ENCODE measurements at regions not wholly inside any gene's neighbourhood (a gene's known extent, or its start where the extent isn't known, plus 50 kb on each side); places are given as distances from the start of the nearest gene placed in this dataset.

DNA sequence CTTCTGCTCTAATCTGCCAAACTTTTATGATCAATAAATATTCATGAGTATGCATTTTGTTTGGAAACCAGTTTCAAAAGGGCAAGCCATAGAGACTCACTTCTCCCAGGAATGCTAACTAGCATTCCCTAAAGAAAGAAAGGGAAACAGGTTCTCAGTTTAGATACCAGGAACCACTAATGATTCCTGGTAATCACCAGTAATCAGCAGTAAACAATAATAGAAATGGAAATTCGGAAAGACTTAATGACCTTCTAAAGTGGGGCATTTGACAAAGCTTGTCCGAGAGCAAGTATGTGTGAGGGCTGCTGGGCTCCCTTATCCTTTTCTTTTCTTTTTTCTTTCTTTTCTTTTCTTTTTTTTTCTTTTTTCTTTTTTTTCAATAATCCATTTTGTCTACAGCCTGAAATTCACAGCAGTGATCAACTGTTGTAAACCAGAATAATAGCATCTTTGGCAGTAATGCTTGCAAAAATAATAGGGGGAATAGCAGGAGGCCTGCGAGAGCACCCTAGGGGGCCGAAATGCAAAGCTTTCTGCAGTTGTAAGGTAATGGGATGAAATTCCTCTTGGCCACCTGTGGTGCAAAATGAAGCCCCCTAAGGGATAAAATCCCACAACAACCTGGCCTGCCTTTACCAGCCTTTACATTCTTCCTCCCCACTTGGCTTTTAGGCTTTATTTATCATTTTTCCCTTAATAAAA lies 253.2 kb downstream of the ZPLD1 start:
- H3K4me3 Mint-ChIP-seq (ENCODE audit: unreplicated experiment) = no peak overlapping the region
- TF ChIP-seq, protein P1, sequence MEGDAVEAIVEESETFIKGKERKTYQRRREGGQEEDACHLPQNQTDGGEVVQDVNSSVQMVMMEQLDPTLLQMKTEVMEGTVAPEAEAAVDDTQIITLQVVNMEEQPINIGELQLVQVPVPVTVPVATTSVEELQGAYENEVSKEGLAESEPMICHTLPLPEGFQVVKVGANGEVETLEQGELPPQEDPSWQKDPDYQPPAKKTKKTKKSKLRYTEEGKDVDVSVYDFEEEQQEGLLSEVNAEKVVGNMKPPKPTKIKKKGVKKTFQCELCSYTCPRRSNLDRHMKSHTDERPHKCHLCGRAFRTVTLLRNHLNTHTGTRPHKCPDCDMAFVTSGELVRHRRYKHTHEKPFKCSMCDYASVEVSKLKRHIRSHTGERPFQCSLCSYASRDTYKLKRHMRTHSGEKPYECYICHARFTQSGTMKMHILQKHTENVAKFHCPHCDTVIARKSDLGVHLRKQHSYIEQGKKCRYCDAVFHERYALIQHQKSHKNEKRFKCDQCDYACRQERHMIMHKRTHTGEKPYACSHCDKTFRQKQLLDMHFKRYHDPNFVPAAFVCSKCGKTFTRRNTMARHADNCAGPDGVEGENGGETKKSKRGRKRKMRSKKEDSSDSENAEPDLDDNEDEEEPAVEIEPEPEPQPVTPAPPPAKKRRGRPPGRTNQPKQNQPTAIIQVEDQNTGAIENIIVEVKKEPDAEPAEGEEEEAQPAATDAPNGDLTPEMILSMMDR (IDR thresholded peaks at IDR 0.05; ENCODE audit: insufficient read depth in 1 of 2, low read depth in 1 of 2, low read length in 1 of 2, severe bottlenecking in 1 of 2, unreplicated experiment in 1 of 2) = no peak
- Histone ChIP-seq H3K9me3 (no peaks in the 10 kb centered on the region; the same call in 1 of the 2 replicates), H3K27me3 (replicated peaks; ENCODE audit: control insufficient read depth, insufficient read depth, low read length) (no peaks in the 10 kb centered on the region), H3K4me3 (ENCODE audit: low read depth, low read length) (no peak overlapping the region), H3K4me1 (no peaks in the 10 kb centered on the region), H3K36me3 (ENCODE audit: control insufficient read depth, insufficient read depth, low read length) (no peaks in the 10 kb centered on the region)
- no peaks in the 10 kb centered on the region for H3K4me1 Mint-ChIP-seq (ENCODE audit: low read depth, unreplicated experiment)
- no peaks in the 10 kb centered on the region for H3K27me3 Mint-ChIP-seq (ENCODE audit: insufficient read depth, unreplicated experiment)
- ChIA-PET CTCF (no interaction called here), POLR2A (no interaction called here)
- no peak for DNase-seq
- H3K9me3 Mint-ChIP-seq (ENCODE audit: unreplicated experiment) = peaks cover 7% of the 10 kb centered on the region
- H3K36me3 Mint-ChIP-seq (ENCODE audit: insufficient read depth, unreplicated experiment) = no peaks in the 10 kb centered on the region
- no TSS peak for BruUV-seq (replicated peaks)
- intact Hi-C loops (cut with micrococcal nuclease; ENCODE audit: unreplicated experiment) = no loop called here
- no peak overlapping the region for H3K27ac Mint-ChIP-seq (ENCODE audit: unreplicated experiment)

DNA sequence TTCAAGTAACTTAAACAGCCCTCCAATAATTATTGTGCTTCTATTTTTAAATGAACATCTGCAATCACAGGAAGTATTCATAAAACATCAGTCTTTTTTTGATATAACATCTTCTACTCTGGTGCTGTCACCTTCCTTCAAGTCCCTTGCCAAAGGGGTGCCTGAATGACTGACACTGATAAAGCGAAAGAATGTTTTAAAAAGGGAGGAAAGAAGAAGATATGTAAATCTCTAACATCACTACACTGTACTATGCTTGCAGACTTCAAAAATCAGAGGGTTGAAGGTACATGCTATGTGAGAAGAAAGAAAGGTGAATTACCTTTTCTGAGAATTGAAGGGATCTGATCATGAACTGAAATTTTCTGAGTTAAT lies 253.7 kb downstream of the ZPLD1 start:
- TF ChIP-seq, protein P1 (IDR thresholded peaks at IDR 0.05; ENCODE audit: insufficient read depth in 1 of 2, low read depth in 1 of 2, low read length in 1 of 2, severe bottlenecking in 1 of 2, unreplicated experiment in 1 of 2) = no peak
- BruUV-seq (replicated peaks) = no TSS peak
- H3K9me3 Mint-ChIP-seq (ENCODE audit: unreplicated experiment) = peaks cover 7% of the 10 kb centered on the region
- intact Hi-C loops (cut with micrococcal nuclease; ENCODE audit: unreplicated experiment) = no loop called here
- no peak for DNase-seq
- no peak overlapping the region for H3K4me3 ChIP-seq (ENCODE audit: low read depth, low read length)
- no peaks in the 10 kb centered on the region; the same call in 1 of the 2 replicates for H3K9me3 ChIP-seq
- H3K27me3 ChIP-seq (replicated peaks; ENCODE audit: control insufficient read depth, insufficient read depth, low read length) = no peaks in the 10 kb centered on the region
- no peak overlapping the region for H3K4me3 Mint-ChIP-seq (ENCODE audit: unreplicated experiment)
- H3K4me1 ChIP-seq = no peaks in the 10 kb centered on the region
- H3K27me3 Mint-ChIP-seq (ENCODE audit: insufficient read depth, unreplicated experiment) = no peaks in the 10 kb centered on the region
- H3K27ac Mint-ChIP-seq (ENCODE audit: unreplicated experiment) = no peak overlapping the region
- no peaks in the 10 kb centered on the region for H3K36me3 ChIP-seq (ENCODE audit: control insufficient read depth, insufficient read depth, low read length)
- H3K36me3 Mint-ChIP-seq (ENCODE audit: insufficient read depth, unreplicated experiment) = no peaks in the 10 kb centered on the region
- ChIA-PET POLR2A (no interaction called here), CTCF (no interaction called here)
- no peaks in the 10 kb centered on the region for H3K4me1 Mint-ChIP-seq (ENCODE audit: low read depth, unreplicated experiment)

DNA sequence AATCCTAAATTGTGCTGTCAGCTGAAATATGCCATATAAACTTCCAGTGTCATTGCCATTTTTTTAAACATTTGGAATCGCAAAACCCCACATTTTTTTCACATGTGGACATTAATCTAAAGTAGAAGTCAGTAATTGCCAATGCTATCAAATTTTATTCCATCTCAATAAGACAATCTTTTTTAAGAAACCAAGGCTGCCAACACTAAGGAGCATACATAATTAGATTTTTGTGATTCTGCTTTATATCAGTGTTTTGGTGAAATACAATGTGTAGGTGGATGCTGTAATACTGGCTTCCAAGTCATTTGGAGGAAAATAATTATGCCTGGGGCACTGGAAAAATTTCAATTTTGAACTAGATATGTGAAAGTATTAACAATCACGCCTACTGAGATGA lies 256.7 kb downstream of the ZPLD1 start:
- no peaks in the 10 kb centered on the region for H3K27me3 Mint-ChIP-seq (ENCODE audit: insufficient read depth, unreplicated experiment)
- H3K4me1 Mint-ChIP-seq (ENCODE audit: low read depth, unreplicated experiment) = no peaks in the 10 kb centered on the region
- Histone ChIP-seq H3K36me3 (ENCODE audit: control insufficient read depth, insufficient read depth, low read length) (no peaks in the 10 kb centered on the region), H3K4me1 (no peaks in the 10 kb centered on the region), H3K27me3 (replicated peaks; ENCODE audit: control insufficient read depth, insufficient read depth, low read length) (no peaks in the 10 kb centered on the region), H3K9me3 (no peaks in the 10 kb centered on the region; the same call in 1 of the 2 replicates), H3K4me3 (ENCODE audit: low read depth, low read length) (no peak overlapping the region)
- H3K36me3 Mint-ChIP-seq (ENCODE audit: insufficient read depth, unreplicated experiment) = no peaks in the 10 kb centered on the region
- no peak overlapping the region for H3K27ac Mint-ChIP-seq (ENCODE audit: unreplicated experiment)
- no peak overlapping the region for H3K4me3 Mint-ChIP-seq (ENCODE audit: unreplicated experiment)
- TF ChIP-seq, protein P1 (IDR thresholded peaks at IDR 0.05; ENCODE audit: insufficient read depth in 1 of 2, low read depth in 1 of 2, low read length in 1 of 2, severe bottlenecking in 1 of 2, unreplicated experiment in 1 of 2) = no peak
- intact Hi-C loops (cut with micrococcal nuclease; ENCODE audit: unreplicated experiment) = no loop called here
- H3K9me3 Mint-ChIP-seq (ENCODE audit: unreplicated experiment) = peaks cover 7% of the 10 kb centered on the region
- no peak for DNase-seq
- no TSS peak for BruUV-seq (replicated peaks)
- ChIA-PET POLR2A (no interaction called here), CTCF (no interaction called here)

All from Caco-2 (cell line).